GM12891 (cell line): ENCODE measurements at regions not wholly inside any gene's neighbourhood (a gene's known extent, or its start where the extent isn't known, plus 50 kb on each side); places are given as distances from the start of the nearest gene placed in this dataset.

Source experiments
- PAX5 ChIP-seq: IDR thresholded peaks from 2 replicates; pipeline ENCODE4 v1.6.1; 2011; ENCODE audit warnings: low read length, moderate library complexity, mild to moderate bottlenecking; ENCODE audit not compliant: insufficient read depth, severe bottlenecking
- POLR2A ChIP-seq: IDR thresholded peaks from 2 replicates; pipeline ENCODE4 v1.6.1; 2011; ENCODE audit warnings: low read depth, low read length, control low read depth
- POLR2AphosphoS5 ChIP-seq: IDR thresholded peaks from 2 replicates; pipeline ENCODE4 v1.6.1; 2011; ENCODE audit warnings: low read depth, low read length, control low read depth
- POU2F2 ChIP-seq: IDR thresholded peaks from 2 replicates; pipeline ENCODE4 v1.6.1; 2011; ENCODE audit warnings: low read depth, mild to moderate bottlenecking, control low read depth, low read length, moderate library complexity
- TAF1 ChIP-seq: IDR thresholded peaks from 2 replicates; pipeline ENCODE4 v1.6.1; 2011; ENCODE audit warnings: low read depth, low read length, control low read depth

DNA sequence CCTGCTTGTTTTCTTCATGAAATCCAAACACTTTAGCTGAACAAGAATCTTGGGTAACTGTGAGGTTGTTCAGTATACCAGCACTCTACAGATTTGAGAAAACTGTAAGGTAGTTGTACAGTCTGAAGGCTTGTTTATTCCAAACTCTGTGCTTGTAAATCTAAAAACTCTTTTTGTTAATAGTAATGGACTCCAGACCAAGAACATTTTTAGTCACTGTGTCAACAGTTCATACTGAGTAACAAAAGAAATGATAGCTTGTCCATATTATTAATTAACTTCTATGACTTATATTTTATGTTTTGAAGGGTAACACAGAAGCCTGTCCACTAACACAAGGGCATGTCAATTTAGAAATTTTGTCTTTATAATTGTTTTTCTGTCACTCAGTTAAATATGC, 72.2 kb upstream of the KYNU start:
- TF ChIP-seq POLR2AphosphoS5 (no peak), POLR2A (no peak), POU2F2 (no peak), PAX5 (no peak), TAF1 (no peak)
